Coronary artery (tissue), 2 donors: ENCODE measurements at regions not wholly inside any gene's neighbourhood (a gene's known extent, or its start where the extent isn't known, plus 50 kb on each side); places are given as distances from the start of the nearest gene placed in this dataset.

Experiments used
- DNase-seq: peaks from one replicate; pipeline ENCODE4 v3.0.0-alpha.2; 2017; ENCODE audit warnings: low spot score
- H3K27ac ChIP-seq, 2 donors: fragments of 200-600 bp; sonication (generic); one replicate each; pipeline ENCODE4 v1.5.1; 2016 to 2019
- H3K4me3 ChIP-seq: fragments of 200-600 bp; sonication (generic); 2 replicates; pipeline ENCODE4 v1.5.1; 2016; ENCODE audit warnings: mild to moderate bottlenecking, moderate library complexity
- TF ChIP-seq, protein P1 (sequence below): fragments of 200-600 bp; sonication (generic); IDR thresholded peaks from one replicate; pipeline ENCODE4 v1.5.1; 2019; ENCODE audit warnings: antibody characterized with exemption

DNA sequence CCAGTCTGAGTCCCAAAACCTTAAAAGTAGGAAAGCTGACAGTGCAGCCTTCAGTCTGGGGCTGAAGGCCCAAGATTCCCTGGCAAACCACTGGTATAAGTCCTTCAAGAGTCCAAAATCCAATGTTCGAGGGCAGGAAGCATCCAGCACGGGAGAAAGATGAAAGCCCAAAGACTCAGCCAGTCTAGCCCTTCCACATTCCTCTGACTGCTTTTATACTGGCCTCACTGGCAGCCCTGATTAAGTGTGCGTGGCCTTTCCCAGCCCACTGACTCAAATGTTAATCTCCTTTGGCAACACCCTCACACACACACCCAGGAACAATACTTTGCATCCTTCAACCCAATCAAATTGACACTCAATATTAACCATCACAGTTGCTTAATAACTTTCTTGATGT lies 372.1 kb upstream of the CCDC196 start:
- TF ChIP-seq, protein P1, sequence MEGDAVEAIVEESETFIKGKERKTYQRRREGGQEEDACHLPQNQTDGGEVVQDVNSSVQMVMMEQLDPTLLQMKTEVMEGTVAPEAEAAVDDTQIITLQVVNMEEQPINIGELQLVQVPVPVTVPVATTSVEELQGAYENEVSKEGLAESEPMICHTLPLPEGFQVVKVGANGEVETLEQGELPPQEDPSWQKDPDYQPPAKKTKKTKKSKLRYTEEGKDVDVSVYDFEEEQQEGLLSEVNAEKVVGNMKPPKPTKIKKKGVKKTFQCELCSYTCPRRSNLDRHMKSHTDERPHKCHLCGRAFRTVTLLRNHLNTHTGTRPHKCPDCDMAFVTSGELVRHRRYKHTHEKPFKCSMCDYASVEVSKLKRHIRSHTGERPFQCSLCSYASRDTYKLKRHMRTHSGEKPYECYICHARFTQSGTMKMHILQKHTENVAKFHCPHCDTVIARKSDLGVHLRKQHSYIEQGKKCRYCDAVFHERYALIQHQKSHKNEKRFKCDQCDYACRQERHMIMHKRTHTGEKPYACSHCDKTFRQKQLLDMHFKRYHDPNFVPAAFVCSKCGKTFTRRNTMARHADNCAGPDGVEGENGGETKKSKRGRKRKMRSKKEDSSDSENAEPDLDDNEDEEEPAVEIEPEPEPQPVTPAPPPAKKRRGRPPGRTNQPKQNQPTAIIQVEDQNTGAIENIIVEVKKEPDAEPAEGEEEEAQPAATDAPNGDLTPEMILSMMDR: no peak
- H3K4me3 ChIP-seq: no peak overlapping the region
- DNase-seq: no peak
- no peak overlapping the region for H3K27ac ChIP-seq

DNA sequence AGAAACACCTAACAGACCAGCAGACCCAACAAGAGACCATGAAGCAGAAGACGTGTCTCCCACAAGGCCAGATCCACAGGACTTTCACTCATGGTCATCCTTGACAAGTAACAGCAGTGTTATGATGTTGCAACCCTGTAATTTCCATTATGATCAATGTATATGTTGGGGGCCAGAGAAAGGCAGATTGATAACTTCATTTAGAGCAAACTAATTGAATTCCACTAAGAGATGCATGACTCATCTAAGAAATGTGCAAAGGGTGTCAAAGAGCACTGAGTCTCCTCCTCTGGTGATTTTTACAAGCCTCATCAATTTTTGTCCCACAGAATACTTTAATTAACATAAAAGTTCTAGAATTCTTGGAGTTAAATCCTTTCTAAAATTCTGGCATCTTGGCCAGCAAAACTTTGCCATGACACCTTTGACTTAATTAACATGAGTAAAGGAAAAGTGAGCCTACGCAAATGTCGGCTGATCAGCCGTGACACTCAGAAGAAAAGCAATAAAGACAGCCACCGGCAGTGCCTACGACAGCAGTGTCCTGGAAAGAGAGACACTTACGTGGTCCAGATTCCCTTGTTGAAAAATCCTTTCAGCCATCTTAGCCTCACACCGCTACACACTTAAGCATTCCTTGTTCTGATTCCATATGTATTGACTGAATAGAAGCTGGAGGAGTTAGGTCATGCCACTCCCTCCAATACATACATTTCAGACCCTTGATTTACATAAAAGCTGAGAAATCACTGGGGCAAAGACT lies 370.2 kb upstream of the CCDC196 start:
- no peak for DNase-seq
- H3K4me3 ChIP-seq: no peak overlapping the region
- TF ChIP-seq, protein P1: no peak
- no peak overlapping the region for H3K27ac ChIP-seq

DNA sequence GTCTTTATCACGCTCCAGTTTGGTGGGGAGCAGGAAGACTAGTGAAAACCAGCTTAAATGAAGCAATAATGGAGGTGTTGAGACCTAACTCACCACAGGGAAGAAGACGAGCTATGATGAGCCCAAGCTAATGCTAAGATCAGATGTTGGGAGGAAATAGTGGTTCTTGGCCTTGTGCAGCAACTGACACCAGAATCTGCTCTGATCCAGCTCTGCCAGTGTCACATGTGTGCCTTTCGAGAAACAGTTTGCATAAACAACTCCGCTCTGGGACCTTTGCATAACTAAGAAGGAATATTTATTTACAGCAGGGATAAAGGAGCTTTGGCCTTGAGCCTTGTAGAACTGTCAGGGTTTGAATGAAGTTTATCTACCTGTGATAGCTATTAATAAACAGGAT lies 369.4 kb upstream of the CCDC196 start:
- TF ChIP-seq, protein P1: no peak
- DNase-seq: no peak
- H3K27ac ChIP-seq: no peak overlapping the region

DNA sequence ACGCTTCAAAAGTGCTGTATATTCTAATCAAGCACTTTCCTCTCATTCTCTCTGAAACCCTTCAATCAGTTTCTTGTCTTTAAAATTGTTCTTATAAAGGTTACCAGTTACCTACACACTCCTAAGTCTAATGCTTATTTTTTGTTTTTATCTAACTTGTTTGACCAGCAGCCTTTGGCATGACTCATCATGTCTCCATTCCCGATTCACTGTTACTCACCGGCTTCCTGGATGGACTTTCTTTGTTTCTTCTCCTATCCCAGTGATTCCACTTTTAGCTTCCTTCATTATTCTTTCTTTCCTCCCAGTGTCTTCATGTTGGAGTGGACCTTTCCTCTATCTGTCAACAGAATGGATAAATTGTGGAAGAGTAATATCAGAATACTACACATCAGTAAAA lies 368.6 kb upstream of the CCDC196 start:
- H3K4me3 ChIP-seq: no peak overlapping the region
- no peak overlapping the region for H3K27ac ChIP-seq
- TF ChIP-seq, protein P1: no peak
- DNase-seq: no peak

More for the DNA sequence above, 369.4 kb upstream of the CCDC196 start:
- no peak overlapping the region for H3K4me3 ChIP-seq

DNA sequence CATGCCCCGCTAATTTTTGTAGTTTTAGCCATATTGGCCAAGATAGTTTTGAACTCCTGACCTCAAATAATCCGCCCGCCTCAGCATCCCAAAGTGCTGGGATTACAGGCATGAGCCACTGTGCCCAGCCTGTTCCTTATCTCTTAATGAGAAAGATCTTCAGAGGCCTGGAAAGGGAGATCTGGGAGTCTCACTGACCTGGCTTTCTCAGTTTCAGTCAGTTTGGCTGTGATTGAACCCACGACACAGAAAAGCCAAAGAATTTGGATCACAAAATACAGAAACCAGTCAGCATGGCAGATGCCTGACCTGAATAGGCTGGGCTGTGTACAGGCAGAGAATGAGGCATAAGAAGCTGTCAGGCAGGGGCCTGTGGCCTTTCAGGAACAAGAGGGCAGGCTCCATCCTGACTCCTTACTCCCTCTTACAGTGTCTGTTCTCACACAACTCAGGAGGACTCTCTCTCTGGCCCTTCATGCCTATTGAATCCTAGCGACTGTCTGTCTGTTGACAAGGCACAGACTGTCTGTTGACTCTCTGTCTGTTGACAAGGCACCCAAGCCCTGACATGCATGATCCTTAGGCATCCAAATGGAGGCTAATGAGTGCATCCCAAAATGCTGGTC lies 366.5 kb upstream of the CCDC196 start:
- Histone ChIP-seq H3K27ac (no peak overlapping the region), H3K4me3 (no peak overlapping the region)
- no peak for DNase-seq
- TF ChIP-seq, protein P1: no peak

DNA sequence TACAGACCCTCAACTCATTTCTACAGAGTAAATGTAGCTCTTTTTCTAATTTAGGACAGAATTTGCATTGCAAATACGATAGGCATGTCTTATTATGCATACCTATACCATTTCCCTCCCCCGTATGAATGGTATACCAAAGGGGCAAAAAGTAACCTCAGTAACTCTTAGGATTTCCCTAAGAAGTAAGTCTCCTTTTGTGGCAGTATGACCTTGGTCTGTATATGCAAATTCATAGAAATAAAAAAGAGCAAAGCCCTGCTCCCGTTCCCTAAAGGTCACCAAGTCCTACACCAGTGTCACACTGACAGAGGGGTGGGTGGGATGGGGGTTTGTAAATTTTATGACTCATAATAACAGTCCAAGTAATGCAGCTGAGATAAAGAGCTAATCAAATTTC lies 365.8 kb upstream of the CCDC196 start:
- H3K27ac ChIP-seq: no peak overlapping the region
- H3K4me3 ChIP-seq: no peak overlapping the region
- TF ChIP-seq, protein P1: no peak
- DNase-seq: no peak

DNA sequence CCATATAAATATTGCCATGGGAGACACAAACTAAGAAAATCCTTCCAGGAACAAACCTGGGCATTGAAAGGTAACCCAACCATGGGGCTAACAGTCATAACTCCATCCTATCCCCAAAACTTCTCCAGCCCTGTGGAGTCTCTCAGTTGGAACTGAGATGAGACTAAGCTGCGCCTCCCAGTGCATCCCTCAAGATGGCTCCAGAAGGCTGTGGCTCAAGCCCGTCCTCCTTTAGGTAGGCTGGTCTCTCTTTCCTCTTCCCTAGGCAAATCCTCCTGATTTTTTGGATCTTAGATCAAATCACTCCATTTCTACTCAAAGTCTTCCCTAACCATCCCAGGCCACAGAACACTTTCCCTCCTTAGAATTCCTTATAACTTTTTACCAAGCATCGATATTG lies 364.3 kb upstream of the CCDC196 start:
- TF ChIP-seq, protein P1: no peak
- no peak overlapping the region for H3K4me3 ChIP-seq
- H3K27ac ChIP-seq: no peak overlapping the region
- no peak for DNase-seq
